Activated CD8-positive, alpha-beta memory T cell treated with anti-CD3 and anti-CD28 coated beads for 36 hours (primary cell): ENCODE measurements at regions not wholly inside any gene's neighbourhood (a gene's known extent, or its start where the extent isn't known, plus 50 kb on each side); places are given as distances from the start of the nearest gene placed in this dataset.
"Not testable (repeated sequence)": the region's sequence is repeated elsewhere in the genome, so short reads cannot be mapped to it uniquely, and the experiment has no call there.

ENCODE experiments used
- CTCF ChIA-PET: fragments of 350-600 bp; sonication (Branson Sonifier 250); formaldehyde crosslinking; loops from one replicate; lab custom pipeline; 2021; ENCODE audit warnings: antibody characterized with exemption; lab: Charles Lee
- POLR2A ChIA-PET: fragments of 350-600 bp; sonication (Branson Sonifier 250); formaldehyde crosslinking; loops from one replicate; lab custom pipeline; 2021; ENCODE audit warnings: antibody characterized with exemption; lab: Charles Lee

DNA sequence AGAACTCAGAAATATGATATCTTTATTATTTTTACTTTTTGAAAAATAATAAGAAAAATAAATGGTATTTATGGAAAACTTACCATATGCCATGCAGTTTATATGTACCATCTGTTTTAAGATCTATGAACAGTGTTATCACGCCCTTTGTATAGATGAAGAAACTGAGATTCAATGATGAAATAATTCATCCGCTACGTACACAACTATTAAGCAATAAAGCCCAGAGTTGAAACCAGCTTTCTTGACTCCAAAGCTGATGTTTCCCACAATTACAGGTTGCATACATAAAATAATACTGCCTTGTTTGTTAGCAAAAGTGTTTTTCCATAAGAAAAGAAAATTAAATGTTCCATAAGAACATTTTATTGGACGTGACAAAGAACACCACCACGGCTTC, 67.2 kb upstream of the BCL6 start:
- ChIA-PET POLR2A (no interaction called here), CTCF (no interaction called here)

DNA sequence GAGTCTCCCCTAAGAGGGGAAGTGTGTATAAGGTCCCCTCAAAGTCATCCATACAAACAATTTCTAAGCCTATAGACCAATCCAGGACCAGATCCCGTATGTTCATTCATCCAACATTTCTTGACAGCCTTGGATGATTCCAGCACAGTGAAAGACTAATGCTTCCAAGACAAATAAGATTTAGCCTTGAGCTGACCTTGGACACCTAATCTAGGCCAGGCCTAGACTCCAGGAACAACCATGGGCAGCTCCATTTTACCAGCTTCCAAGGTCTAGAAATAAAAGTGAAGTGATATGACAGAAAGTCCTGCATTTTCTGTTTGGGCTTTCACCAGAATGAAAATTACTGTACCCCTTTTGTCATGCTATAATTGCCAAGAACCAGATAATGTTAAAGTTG, 67.9 kb upstream of the BCL6 start:
- POLR2A ChIA-PET, result no interaction called here

DNA sequence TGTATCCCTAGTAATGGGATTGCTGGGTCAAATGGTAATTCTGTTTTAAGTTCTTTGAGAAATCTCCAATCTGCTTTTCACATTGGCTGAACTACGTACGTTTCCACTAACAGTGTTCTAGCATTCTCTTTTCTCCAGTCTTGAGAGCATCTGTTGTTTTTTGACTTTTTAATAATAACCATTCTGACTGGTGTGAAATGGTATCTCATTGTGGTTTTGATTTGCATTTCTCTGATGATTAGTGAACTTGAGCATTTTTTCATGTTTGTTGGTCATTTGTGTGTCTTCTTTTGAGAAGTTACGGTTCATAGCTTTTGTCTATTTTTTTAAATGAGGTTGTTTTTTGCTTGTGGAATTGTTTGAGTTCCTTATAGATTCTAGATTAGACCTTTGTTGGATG, 72.5 kb upstream of the BCL6 start:
- CTCF ChIA-PET, POLR2A ChIA-PET: not testable (repeated sequence)

More for the DNA sequence above, 67.9 kb upstream of the BCL6 start:
- CTCF ChIA-PET, result no interaction called here

DNA sequence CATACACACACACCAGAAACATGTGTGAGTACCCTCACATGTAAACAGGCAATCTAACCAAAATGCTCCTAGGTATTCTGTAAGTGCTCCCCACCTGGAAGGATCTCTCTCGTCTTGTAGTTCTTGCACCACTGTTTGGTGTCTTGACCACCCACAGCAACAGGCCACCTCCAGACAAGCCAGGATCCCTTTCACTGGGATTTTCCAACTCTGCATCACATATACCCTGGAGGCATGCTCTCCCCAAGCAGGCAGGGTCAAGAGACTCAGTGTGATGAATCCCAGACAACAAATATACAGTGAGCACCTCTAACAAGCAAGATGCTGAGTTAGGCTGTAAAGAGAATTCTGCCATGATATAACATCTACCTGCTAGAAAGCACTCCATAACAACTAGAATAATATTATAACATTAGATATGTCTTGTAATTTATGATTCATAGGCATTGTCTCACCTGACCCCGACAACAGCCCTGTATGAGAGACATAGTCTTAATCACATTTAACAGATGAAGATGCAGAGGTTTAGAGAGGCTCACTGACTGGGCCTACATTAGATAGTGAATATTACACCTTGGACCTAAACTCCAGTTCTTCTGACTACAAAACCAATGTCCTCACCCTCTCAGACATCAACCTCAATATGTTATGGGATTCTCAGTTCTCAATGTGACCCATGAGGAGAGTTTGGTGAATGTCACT, 76.5 kb upstream of the BCL6 start:
- ChIA-PET CTCF (no interaction called here), POLR2A (no interaction called here)

DNA sequence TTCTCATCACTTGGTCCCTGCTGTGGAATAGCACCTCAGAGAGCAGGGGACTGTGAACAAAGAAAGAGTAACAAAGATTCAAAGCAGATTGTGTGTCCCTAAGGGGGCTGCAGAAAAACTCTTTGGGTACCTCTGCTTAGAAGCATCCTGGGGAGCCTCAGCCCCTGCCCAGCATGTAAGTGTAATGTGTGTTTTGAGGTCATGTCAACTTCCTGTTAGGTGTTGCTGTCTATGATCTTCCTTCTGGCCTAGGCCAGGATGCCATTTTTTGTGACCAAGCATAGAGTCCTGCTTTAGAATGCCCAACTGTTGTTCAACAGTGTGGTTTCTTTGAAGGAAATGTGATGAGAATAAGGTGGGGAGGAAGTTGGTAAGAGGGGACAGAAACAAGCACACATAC, 77.1 kb upstream of the BCL6 start:
- POLR2A ChIA-PET, result no interaction called here
- CTCF ChIA-PET, result no interaction called here

DNA sequence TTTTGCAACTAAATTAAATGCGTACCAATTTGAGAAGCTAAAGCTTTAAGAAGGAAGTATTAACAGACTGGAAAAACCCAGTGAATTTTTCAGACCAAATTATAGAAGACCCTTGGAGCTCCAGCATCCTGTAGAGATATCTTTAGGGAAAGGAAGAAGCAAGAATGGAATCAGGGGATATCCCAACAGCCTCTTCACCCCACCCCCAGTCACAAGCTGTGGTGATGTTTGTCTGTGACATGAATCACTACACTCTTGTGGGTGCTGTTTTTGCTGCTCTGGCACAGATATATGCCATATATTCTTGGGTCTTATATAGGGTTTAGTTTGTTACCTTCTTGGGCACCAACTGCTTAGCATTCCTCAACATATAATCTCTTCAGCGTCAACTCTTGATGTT, 78.5 kb upstream of the BCL6 start:
- POLR2A ChIA-PET, result no interaction called here
- CTCF ChIA-PET, result no interaction called here

DNA sequence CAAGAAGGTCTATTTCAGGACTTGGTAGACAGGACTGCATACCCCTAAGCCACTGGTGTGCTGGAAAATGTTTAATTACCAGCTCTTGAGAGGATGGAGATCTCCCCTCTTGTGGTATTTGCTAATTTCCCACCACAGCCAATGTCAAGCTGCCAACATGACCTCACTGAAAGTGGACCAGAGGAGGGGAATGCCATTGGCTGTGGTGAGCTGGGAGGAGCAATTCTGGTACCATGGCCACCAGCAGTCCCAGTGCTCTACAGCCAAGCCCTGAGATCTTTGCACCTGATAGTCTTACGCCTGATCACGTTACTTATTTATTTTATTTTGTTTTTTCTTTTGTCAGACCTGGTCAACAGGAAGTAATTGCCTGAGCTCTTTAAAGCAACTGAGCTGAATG, 82.5 kb upstream of the BCL6 start:
- ChIA-PET CTCF (no interaction called here), POLR2A (no interaction called here)

DNA sequence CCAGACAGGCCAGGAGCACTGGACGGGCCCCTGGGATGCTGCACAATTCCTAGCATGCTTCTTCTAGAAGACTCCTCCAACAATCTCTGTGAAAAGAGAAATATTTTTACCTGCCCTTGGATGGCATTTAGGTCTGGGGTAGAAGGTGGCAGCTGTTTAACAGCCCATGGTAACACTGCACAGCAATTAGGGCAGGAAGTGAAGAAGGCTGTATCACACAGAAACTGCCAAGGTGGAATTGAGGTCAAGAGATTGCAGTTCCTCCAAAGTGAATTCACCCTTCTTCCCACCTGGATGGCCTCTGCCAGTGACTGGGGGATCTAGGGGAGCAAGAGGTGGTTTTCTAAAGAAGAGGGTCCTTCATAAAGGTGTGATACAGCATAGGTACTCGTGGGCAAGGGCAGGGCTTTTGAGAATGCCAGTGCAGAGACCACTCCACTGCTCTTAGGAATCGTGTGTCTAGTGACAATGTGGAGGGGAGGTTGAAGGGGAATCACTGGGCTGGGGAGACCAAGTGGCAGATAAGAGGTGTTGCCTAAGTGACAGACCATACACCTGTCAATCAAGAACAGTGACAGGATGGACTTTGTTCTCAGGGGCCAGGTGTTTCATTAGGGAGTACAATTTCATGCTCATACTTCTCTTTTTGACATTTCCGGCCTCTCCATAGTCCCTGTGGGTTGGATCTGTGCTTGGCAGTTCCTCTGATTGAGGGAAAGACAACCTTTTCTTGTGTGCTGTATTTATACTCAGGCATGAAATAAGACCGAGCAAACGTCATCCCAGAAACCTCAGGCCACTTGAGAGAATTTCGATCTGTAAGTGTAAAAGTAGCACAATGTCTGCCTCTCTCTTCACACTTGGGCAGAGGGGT, 83.5 kb upstream of the BCL6 start:
- POLR2A ChIA-PET, result no interaction called here
- CTCF ChIA-PET, result no interaction called here

DNA sequence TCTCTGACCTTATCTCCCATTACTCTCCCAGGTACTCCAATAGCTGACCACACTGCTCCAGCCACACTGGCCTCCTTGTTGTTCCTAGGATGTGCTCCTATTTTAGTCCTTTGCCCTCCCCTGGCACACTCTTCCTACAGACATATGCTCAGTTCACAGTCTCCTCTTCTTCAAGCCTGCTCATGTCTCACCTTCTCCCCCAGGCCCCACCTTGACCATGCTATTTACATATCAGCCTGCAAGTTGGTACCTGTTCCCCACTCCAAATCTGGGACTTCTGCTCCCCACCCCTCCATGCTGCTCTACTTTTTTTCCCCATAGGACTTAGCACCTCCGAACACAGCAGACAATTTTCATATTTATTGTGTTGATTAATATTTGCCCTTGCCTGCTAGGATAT, 84.9 kb upstream of the BCL6 start:
- ChIA-PET POLR2A (no interaction called here), CTCF (no interaction called here)

DNA sequence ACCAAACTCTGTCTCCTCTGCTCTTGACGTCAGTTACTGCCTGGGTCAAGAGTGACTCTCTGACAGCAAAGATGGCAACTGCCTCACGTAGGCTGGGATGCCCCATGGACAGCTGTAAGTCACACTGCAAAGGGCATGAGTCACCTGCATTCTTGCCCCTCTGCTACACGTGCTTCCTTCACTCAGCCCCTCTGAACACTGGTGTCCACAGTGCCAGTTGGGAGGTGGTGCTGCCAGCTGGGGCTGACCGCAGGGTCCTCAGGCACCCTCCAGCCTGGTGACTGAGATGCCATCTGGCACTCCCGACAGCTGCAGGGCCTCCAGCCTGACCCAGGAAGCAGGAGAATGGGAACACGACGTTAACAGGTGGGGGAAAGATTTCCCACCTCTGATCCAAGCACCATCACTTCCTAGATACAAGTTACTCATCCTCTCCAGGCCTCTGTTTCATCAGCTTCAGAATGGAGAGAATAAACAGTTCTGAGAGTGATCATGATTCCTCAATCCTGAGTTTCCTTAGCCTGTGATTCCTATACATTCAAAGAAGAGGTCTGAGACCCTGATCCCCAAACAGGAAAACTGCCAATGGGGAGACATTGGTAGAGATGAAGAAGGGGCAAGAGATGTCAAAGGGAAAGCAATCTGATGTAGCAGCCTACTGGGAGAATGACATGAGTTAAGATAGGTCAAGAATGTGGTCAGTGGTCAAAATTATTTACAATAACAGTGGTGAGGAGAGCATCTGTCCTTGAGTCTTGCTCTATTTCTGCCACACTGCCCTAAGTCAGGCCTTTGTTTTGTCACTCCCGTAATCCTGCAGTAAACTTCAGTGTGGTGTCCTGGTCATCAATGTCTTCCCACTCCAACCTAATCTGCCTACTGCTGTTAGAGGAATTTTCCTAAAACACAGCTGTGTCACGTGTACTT, 86.1 kb upstream of the BCL6 start:
- ChIA-PET CTCF (interaction anchor here (1.1 kb wide), 1 partner anchor 28 kb away, joined by 3 read pairs; no protein-coding TSS in a partner anchor), POLR2A (no interaction called here)

DNA sequence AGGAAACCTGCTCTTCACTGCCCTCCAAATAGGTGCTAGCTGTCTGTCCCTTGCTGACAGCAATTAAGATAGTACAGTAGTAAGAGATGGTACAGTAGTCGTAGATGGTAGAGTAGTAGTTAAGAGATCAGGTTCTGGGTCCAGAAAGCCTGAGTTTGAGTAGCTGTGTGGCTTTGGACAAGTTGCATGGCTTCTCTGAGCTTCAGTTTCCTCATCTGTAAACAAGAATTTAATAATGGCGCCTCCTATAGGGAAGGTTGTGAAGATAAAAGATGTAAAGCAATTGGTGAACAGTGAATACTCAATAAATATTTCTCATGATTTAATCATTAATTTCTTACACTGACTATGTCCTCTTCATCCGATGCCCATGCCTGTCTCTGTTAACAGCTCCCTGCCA, 86.9 kb upstream of the BCL6 start:
- POLR2A ChIA-PET, result no interaction called here
- CTCF ChIA-PET, result interaction anchor here (1.1 kb wide), 1 partner anchor 29 kb away, joined by 3 read pairs; no protein-coding TSS in a partner anchor

DNA sequence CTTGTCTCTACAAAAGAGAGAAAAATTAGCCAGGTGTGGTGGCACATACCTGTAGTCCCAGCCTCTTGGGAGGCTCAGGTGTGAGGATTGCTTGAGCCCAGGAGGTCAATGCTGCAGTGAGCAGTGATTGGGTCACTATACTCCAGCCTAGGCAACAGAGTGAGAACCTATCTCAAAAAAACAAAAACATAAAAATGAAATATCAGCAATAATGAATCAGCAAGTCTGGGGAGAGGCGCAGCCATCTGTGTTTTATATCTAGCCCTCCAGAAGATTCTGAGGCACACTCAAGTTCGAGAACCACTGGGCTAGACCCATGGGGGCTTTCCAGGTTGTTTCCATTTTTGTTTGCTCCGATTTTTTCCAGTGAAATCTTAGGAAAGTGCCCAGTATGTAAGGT, 88.1 kb upstream of the BCL6 start:
- CTCF ChIA-PET, result no interaction called here
- POLR2A ChIA-PET, result no interaction called here

DNA sequence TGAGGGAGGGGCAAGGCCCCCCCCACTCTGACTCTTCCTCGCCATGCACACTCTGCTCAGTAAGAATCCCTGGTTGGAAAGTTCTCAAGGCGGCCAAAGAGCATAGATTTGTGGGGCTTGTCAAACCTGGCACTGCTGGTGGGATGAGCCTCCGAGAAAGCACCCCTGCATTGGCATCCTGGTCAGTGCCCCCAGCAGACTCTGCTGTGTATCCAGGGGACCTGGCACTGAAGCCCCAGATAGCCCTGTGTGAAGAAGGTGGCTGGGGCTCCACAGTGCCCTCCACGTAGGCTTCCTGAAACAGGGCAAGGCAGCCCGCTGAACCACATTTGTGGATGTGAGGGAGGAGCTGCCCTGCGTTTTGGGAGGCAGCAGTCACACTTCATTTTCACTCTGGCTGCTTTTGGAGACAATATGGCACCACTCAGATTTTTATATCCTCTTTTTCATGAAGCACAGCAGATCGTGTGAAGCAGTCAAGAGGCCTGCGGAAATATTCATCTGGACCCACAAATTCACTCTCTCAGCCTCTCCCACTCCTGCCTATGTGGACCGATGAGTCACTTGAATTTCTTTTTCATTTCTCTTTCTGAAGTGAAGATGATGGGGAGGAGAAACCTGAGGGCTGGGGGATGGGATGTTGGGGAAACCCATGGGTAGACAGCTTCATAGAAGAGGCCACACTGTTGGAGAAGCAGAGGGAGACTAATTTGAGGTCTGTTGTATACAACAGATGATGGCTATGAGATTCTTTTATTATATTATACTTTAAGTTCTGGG, 88.7 kb upstream of the BCL6 start:
- ChIA-PET CTCF (no interaction called here), POLR2A (no interaction called here)

DNA sequence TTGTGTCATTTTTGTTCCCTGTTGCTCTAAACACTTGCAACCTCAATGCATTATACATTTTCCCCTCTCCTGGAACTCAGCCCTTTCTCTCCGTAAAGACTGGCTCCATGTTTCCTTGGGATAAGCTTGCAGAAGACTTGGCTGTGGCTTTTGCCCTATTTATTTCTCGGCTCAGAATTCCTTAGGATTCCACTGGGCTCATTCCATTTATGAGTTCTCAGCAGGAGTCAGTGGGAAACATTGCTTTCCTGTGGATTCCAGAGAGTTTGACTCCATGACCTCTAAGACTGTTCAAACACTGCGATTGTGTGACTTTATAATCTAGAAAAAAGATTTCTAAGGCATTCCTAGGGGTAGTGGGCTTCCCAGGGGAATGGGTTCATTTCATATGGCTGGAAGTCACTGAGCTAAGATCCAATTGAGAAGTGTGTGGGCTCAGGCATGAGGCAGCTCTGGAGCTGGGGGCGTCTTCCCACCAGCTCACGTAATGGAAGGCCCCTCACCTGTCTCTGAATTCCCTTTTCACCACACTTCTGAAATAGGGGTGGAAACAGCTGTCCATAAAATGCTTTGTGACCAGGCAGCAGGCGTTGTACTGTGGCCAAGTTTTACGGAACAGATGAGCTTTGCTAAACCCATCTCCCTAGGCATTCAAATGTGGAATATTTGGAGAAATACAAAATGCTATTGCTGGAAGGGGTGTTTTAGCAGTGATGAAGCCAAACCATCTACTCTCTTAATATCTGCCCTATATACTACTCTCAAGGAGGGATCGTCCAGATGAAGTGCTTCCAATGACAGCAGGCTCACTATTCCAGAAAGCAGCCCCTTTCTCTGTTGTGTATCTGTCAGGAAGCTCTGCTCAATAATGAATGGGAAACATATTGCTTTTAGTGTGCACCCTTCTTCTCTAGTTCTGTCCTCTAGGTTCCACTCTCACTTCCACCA, 91.8 kb upstream of the BCL6 start:
- CTCF ChIA-PET, result interaction anchor here (0.9 to 1.4 kb wide), 2 partner anchors 34 to 97 kb away, joined by 3 read pairs; no protein-coding TSS in a partner anchor

DNA sequence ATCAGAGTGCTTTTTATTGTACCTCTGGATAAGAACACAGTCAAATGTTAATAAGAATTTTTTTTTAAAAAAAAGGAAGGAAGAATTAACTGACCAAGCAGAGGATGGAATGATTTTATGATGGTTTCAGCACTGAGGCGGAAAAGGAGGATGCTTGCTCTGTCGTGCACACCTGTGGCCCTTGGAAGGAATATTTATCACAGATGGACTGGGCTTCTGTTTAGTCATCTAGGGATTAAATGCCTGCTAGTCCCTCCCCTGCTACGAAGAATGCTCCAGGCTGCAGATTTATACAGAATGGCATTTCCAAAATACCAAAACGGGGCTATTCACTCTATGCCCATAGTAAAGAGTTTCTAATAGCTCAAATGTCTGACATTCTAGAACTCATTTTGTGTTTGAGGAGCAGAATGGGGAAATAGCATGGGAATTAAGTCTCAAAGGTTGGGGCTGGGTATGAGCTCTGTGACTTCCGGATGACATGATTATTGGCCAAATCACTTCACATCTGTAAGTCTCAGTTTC, 92.8 kb upstream of the BCL6 start:
- POLR2A ChIA-PET, result no interaction called here

More for the DNA sequence above, 91.8 kb upstream of the BCL6 start:
- POLR2A ChIA-PET, result no interaction called here

DNA sequence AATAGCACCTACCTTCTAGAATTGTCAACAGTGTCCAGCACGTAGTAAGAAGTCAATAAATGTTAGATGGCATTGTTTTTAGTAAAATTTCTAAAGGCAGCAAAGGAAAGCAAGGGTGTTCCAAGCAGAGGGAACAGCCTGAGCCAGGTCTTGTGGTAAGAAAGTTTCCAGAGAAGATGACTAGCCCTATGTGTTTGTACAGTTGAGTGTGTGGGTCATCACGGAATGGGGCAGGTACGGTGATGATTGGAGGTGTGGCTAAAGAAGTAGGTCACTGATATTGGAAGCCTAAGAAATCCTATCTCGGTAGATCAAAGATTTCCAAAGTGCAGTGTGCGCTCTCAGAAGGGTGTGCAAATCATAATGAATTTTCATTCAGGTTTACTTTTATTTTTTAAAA, 94.2 kb upstream of the BCL6 start:
- CTCF ChIA-PET, result no interaction called here
- POLR2A ChIA-PET, result no interaction called here

More for the DNA sequence above, 92.8 kb upstream of the BCL6 start:
- CTCF ChIA-PET, result interaction anchor here (0.9 to 1.4 kb wide), 2 partner anchors 35 to 98 kb away, joined by 3 read pairs; no protein-coding TSS in a partner anchor

DNA sequence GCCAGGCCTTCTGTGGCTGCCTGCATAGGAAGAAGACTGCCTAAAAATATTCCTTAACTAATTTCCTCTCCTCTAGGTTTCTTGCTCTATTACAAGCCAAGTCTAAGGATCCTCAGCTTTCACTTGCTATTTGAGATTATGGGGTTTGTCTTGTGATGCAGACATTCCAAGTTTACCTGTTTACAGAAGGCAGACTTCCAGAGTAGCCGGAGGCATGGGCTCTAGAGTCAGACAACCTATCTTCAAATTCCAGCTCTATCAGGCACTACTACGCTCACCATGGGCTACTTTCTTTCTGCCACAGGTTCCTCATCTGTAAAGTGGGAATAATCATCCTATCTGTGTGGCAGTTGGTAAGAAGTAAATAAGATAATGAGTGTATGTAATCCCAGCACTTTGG, 95.6 kb upstream of the BCL6 start:
- POLR2A ChIA-PET, result interaction anchor here (0.7 kb wide), 1 partner anchor 591 kb away, joined by 7 read pairs; no protein-coding TSS in a partner anchor
- CTCF ChIA-PET, result no interaction called here

DNA sequence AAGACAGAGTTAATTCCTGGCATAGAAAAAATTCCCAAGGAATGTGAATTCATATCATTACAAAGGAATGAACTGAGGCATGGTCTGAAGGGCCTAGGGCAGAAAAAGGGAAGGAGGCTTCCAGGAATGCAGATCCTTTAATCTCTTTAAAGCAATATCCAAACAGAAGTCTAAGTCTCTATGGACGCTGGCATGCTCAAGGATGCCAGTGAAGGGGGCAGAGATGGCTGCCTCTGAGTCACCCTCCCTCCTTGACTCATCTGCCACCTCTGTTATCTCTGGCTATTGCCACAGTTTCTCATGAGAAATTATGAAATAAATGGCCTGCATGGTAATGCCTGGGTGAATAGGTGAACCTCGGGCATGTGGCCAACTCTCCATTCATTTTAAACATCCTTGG, 96.3 kb upstream of the BCL6 start:
- ChIA-PET POLR2A (no interaction called here), CTCF (no interaction called here)
